ENCODE measurements at regions not wholly inside any gene's neighbourhood (a gene's known extent, or its start where the extent isn't known, plus 50 kb on each side); places are given as distances from the start of the nearest gene placed in this dataset.

GRCh38 chr2:139077099-139077737 is 297.0 kb upstream of the NXPH2 start:
- TF ChIP-seq POLR2A (IDR thresholded peaks at IDR 0.05; ENCODE audit: low read depth) (no peak), POLR2AphosphoS5 (IDR thresholded peaks at IDR 0.05) (no peak), EP300 (IDR thresholded peaks at IDR 0.05) (no peak)
- TF ChIP-seq, protein P1, sequence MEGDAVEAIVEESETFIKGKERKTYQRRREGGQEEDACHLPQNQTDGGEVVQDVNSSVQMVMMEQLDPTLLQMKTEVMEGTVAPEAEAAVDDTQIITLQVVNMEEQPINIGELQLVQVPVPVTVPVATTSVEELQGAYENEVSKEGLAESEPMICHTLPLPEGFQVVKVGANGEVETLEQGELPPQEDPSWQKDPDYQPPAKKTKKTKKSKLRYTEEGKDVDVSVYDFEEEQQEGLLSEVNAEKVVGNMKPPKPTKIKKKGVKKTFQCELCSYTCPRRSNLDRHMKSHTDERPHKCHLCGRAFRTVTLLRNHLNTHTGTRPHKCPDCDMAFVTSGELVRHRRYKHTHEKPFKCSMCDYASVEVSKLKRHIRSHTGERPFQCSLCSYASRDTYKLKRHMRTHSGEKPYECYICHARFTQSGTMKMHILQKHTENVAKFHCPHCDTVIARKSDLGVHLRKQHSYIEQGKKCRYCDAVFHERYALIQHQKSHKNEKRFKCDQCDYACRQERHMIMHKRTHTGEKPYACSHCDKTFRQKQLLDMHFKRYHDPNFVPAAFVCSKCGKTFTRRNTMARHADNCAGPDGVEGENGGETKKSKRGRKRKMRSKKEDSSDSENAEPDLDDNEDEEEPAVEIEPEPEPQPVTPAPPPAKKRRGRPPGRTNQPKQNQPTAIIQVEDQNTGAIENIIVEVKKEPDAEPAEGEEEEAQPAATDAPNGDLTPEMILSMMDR (IDR thresholded peaks at IDR 0.05): no peak
- DNase-seq (ENCODE audit: extremely low spot score): no peak
- H3K4me3 ChIP-seq: no peak overlapping the region
- no peaks in the 10 kb centered on the region for H3K27me3 ChIP-seq
- intact Hi-C loops (cut with DNase I): no loop called here
- no peak overlapping the region for H3K27ac ChIP-seq (replicated peaks in 1 of 4)
- H3K36me3 ChIP-seq: no peaks in the 10 kb centered on the region
- no peaks in the 10 kb centered on the region for H3K9me3 ChIP-seq
- no peaks in the 10 kb centered on the region for H3K4me1 ChIP-seq

DNA sequence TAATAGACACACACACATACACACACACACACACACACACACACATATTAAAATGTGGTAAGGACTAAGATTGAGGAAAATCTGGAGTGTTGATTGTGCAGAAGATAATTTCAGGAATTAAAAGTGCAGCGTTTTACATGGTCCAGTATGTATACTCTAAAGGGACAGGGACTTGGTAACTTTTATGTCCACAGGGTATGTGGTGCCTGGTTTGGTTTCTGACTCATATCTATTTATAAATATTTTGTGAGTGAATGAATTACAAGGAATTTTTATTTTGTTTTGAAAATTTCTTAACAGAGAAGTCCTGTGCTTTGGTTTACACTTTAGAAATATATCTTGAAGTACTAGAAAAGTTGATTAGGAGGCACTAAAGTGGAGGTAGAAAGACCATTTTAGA is 287.7 kb upstream of the NXPH2 start:
- intact Hi-C loops (cut with DNase I): no loop called here
- Histone ChIP-seq H3K36me3 (no peaks in the 10 kb centered on the region), H3K4me3 (no peak overlapping the region), H3K27me3 (no peaks in the 10 kb centered on the region), H3K27ac (replicated peaks in 1 of 4) (no peak overlapping the region), H3K4me1 (no peaks in the 10 kb centered on the region), H3K9me3 (no peaks in the 10 kb centered on the region)
- DNase-seq (ENCODE audit: extremely low spot score): no peak
- 88% methylated on average over 1 of the region's 1 CpG for WGBS
- TF ChIP-seq POLR2AphosphoS5 (IDR thresholded peaks at IDR 0.05): no peak
- no peak for TF ChIP-seq EP300 (IDR thresholded peaks at IDR 0.05)
- TF ChIP-seq, protein P1 (IDR thresholded peaks at IDR 0.05): no peak
- TF ChIP-seq POLR2A (IDR thresholded peaks at IDR 0.05; ENCODE audit: low read depth): no peak

- 81% methylated on average over 3 of the region's 3 CpGs for WGBS
- H3K4me3 ChIP-seq: no peak overlapping the region
- TF ChIP-seq EP300 (IDR thresholded peaks at IDR 0.05): no peak
- no peak for TF ChIP-seq POLR2AphosphoS5 (IDR thresholded peaks at IDR 0.05)
- TF ChIP-seq, protein P1 (IDR thresholded peaks at IDR 0.05): no peak
- TF ChIP-seq POLR2A (IDR thresholded peaks at IDR 0.05; ENCODE audit: low read depth): no peak
- H3K9me3 ChIP-seq: no peaks in the 10 kb centered on the region
- H3K27ac ChIP-seq (replicated peaks in 1 of 4): no peak overlapping the region
- DNase-seq (ENCODE audit: extremely low spot score): no peak
- no peaks in the 10 kb centered on the region for H3K27me3 ChIP-seq
- H3K4me1 ChIP-seq: no peaks in the 10 kb centered on the region
- no peaks in the 10 kb centered on the region for H3K36me3 ChIP-seq
- intact Hi-C loops (cut with DNase I): no loop called here
These were observed 286.9 kb upstream of the NXPH2 start for GRCh38 chr2:139067072-139067471.

- H3K27ac ChIP-seq (replicated peaks in 1 of 4): no peak overlapping the region
- TF ChIP-seq, protein P1 (IDR thresholded peaks at IDR 0.05): no peak
- TF ChIP-seq POLR2AphosphoS5 (IDR thresholded peaks at IDR 0.05): no peak
- TF ChIP-seq EP300 (IDR thresholded peaks at IDR 0.05): no peak
- TF ChIP-seq POLR2A (IDR thresholded peaks at IDR 0.05; ENCODE audit: low read depth): no peak
- H3K27me3 ChIP-seq: no peaks in the 10 kb centered on the region
- no peaks in the 10 kb centered on the region for H3K9me3 ChIP-seq
- no peak overlapping the region for H3K4me3 ChIP-seq
- H3K4me1 ChIP-seq: no peaks in the 10 kb centered on the region
- no peak for DNase-seq (ENCODE audit: extremely low spot score)
- H3K36me3 ChIP-seq: no peaks in the 10 kb centered on the region
- intact Hi-C loops (cut with DNase I): no loop called here
These were observed 284.0 kb upstream of the NXPH2 start for GRCh38 chr2:139064159-139064558.

GRCh38 chr2:139059617-139060016 is 279.4 kb upstream of the NXPH2 start:
- 73% methylated on average over 2 of the region's 2 CpGs for WGBS

More at GRCh38 chr2:139059617-139060016, 279.4 kb upstream of the NXPH2 start:
- no peak for TF ChIP-seq POLR2A (IDR thresholded peaks at IDR 0.05; ENCODE audit: low read depth)
- TF ChIP-seq EP300 (IDR thresholded peaks at IDR 0.05): no peak
- no peak for TF ChIP-seq POLR2AphosphoS5 (IDR thresholded peaks at IDR 0.05)
- TF ChIP-seq, protein P1 (IDR thresholded peaks at IDR 0.05): no peak
- Histone ChIP-seq H3K9me3 (no peaks in the 10 kb centered on the region), H3K4me1 (no peaks in the 10 kb centered on the region), H3K36me3 (no peaks in the 10 kb centered on the region), H3K27me3 (no peaks in the 10 kb centered on the region), H3K4me3 (no peak overlapping the region), H3K27ac (replicated peaks in 1 of 4) (no peak overlapping the region)
- intact Hi-C loops (cut with DNase I): no loop called here
- no peak for DNase-seq (ENCODE audit: extremely low spot score)

Data from esophagus muscularis mucosa (tissue), 4 donors.